ENCODE measurements at regions not wholly inside any gene's neighbourhood (a gene's known extent, or its start where the extent isn't known, plus 50 kb on each side); places are given as distances from the start of the nearest gene placed in this dataset.

DNA sequence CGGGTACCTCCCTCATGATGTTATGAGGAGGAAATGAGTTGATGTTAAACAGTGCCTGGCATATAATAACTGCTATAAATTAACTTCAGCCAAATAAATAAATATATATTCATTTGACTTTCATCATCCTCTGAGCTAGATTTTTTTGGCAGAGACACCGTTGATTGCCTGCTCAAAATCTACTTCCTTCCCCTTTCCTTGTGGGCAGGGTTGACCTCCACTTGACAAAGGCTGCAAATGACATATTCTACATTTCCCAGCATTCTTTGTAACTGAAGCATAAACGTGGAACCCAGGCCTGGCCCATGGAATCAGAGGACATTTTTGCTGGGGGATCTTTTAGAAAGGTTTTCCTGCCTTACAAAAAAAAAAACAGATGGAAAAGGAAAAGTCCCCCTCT lies 177.8 kb downstream of the TXNL1 start:
- TF ChIP-seq, protein P1, sequence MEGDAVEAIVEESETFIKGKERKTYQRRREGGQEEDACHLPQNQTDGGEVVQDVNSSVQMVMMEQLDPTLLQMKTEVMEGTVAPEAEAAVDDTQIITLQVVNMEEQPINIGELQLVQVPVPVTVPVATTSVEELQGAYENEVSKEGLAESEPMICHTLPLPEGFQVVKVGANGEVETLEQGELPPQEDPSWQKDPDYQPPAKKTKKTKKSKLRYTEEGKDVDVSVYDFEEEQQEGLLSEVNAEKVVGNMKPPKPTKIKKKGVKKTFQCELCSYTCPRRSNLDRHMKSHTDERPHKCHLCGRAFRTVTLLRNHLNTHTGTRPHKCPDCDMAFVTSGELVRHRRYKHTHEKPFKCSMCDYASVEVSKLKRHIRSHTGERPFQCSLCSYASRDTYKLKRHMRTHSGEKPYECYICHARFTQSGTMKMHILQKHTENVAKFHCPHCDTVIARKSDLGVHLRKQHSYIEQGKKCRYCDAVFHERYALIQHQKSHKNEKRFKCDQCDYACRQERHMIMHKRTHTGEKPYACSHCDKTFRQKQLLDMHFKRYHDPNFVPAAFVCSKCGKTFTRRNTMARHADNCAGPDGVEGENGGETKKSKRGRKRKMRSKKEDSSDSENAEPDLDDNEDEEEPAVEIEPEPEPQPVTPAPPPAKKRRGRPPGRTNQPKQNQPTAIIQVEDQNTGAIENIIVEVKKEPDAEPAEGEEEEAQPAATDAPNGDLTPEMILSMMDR (IDR thresholded peaks at IDR 0.05), result no peak
- TF ChIP-seq SREBF2 (IDR thresholded peaks at IDR 0.05) (no peak), CBX8 (IDR thresholded peaks at IDR 0.05) (no peak), BHLHE40 (IDR thresholded peaks at IDR 0.05; ENCODE audit: low read depth, low read length) (no peak)
- TF ChIP-seq, protein P2, sequence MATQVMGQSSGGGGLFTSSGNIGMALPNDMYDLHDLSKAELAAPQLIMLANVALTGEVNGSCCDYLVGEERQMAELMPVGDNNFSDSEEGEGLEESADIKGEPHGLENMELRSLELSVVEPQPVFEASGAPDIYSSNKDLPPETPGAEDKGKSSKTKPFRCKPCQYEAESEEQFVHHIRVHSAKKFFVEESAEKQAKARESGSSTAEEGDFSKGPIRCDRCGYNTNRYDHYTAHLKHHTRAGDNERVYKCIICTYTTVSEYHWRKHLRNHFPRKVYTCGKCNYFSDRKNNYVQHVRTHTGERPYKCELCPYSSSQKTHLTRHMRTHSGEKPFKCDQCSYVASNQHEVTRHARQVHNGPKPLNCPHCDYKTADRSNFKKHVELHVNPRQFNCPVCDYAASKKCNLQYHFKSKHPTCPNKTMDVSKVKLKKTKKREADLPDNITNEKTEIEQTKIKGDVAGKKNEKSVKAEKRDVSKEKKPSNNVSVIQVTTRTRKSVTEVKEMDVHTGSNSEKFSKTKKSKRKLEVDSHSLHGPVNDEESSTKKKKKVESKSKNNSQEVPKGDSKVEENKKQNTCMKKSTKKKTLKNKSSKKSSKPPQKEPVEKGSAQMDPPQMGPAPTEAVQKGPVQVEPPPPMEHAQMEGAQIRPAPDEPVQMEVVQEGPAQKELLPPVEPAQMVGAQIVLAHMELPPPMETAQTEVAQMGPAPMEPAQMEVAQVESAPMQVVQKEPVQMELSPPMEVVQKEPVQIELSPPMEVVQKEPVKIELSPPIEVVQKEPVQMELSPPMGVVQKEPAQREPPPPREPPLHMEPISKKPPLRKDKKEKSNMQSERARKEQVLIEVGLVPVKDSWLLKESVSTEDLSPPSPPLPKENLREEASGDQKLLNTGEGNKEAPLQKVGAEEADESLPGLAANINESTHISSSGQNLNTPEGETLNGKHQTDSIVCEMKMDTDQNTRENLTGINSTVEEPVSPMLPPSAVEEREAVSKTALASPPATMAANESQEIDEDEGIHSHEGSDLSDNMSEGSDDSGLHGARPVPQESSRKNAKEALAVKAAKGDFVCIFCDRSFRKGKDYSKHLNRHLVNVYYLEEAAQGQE (IDR thresholded peaks at IDR 0.05), result no peak
